ENCODE measurements at regions not wholly inside any gene's neighbourhood (a gene's known extent, or its start where the extent isn't known, plus 50 kb on each side); places are given as distances from the start of the nearest gene placed in this dataset.

DNA sequence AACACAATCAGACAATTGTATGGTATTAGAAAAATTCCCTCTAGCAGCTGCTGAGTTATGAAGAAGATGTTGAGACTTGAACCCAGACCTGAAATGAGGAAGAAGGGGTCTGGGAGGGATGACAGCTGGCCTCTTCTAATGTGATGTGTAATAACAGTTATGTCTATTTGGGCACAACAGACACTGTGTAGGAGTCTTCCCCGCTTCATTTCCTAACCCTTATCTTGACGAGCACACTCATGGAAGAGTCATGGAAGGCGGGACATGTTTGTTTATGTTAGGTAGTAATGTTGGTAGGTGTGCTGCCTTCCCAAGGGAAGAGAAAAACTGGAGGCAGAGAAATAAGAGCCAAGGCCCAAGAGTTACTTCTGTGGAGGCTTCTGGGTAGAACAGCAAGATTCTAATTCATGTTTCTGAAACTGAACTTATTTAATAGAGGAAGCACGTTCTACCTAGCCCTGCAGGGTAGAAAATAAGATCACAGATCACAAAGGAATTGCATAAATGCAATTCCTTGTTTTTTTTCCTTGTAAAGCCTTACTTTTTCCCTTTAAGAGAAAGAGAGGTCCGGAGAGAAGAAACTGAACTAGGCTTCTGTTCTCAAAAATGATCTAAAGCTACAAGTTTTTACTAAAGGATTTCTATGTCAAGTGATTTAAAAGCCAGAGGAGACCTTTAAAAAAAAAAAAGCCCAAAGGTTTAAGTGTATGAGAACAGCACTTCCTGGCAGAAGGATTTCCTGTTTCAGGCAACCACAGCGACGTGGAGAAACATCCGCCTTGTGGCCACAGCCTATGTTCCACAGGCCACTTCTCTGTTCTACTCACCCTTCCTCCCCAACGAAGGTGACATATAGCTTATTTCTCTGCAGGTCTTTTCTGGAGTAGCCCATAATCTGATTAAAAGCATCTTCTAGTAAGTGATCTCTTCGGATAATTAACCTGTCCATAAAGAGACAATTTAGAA is 68.5 kb upstream of the STK17B start:
- Histone ChIP-seq H3K9ac (ENCODE audit: low read length) (peak overlapping the region; percentile 63), H3K4me2 (ENCODE audit: low read length) (peak overlapping the region; percentile 59), H3K4me3 (ENCODE audit: insufficient read depth, low read depth, low read length) (no peak overlapping the region), H4K20me1 (ENCODE audit: insufficient read depth, low read length) (no peaks in the 10 kb centered on the region), H3K79me2 (ENCODE audit: insufficient read depth, low read length) (no peaks in the 10 kb centered on the region), H3K9me3 (ENCODE audit: insufficient read depth, low read depth, low read length) (no peaks in the 10 kb centered on the region), H3K36me3 (ENCODE audit: insufficient read depth, low read length) (no peaks in the 10 kb centered on the region), H2AFZ (ENCODE audit: low read depth, low read length) (peak overlapping the region; percentile 35), H3K27me3 (ENCODE audit: insufficient read depth, low read length) (no peaks in the 10 kb centered on the region), H3K27ac (ENCODE audit: low read depth, low read length) (peak overlapping the region; percentile 74), H3K4me1 (ENCODE audit: insufficient read depth, low read length) (peaks cover 27% of the 10 kb centered on the region)
- Mint-ChIP-seq H3K4me3 (ENCODE audit: unreplicated experiment) (no peak overlapping the region), H3K36me3 (ENCODE audit: low read depth, unreplicated experiment) (peaks cover 9% of the 10 kb centered on the region), H3K9me3 (ENCODE audit: unreplicated experiment) (no peaks in the 10 kb centered on the region), H3K4me1 (ENCODE audit: low read depth, unreplicated experiment) (peaks cover 18% of the 10 kb centered on the region), H3K27me3 (ENCODE audit: low read depth, unreplicated experiment) (no peaks in the 10 kb centered on the region), H3K27ac (ENCODE audit: unreplicated experiment) (peak overlapping the region; percentile 58)
- TF ChIP-seq EZH2 (IDR thresholded peaks at IDR 0.05; ENCODE audit: insufficient read depth, low read length) (no peak), CTCF (IDR thresholded peaks at IDR 0.05; ENCODE audit: insufficient read depth, low read depth, low read length) (no peak)
- peak; percentile 80 for DNase-seq (ENCODE audit: low read depth)
- FAIRE-seq = peak; percentile 82

DNA sequence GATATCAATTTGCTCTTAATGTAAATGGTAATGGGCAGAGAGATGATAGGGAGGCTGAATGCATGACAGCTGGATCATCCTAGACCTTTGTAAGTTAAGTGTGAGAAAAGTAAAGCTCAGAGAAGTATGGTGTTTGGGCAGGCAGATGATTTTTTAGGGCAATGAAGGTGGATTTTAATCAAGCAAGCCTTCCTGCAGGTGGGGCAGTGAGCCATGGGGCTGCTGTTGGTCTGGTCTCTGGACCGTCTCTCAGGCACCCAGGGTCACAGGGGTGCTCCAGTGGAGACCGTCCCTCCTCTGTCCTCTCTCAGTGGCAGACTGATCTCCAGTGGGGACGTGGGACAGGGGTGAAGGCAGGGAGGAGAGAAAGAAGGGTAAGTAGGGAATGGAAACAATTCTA is 69.8 kb upstream of the STK17B start:
- H3K36me3 Mint-ChIP-seq (ENCODE audit: low read depth, unreplicated experiment) = peaks cover 9% of the 10 kb centered on the region
- no peak overlapping the region for H3K27ac Mint-ChIP-seq (ENCODE audit: unreplicated experiment)
- H3K9me3 Mint-ChIP-seq (ENCODE audit: unreplicated experiment) = no peaks in the 10 kb centered on the region
- Histone ChIP-seq H3K9ac (ENCODE audit: low read length) (no peak overlapping the region), H3K27me3 (ENCODE audit: insufficient read depth, low read length) (no peaks in the 10 kb centered on the region), H3K4me3 (ENCODE audit: insufficient read depth, low read depth, low read length) (no peak overlapping the region), H3K4me1 (ENCODE audit: insufficient read depth, low read length) (peaks cover 32% of the 10 kb centered on the region), H4K20me1 (ENCODE audit: insufficient read depth, low read length) (no peaks in the 10 kb centered on the region), H3K4me2 (ENCODE audit: low read length) (no peak overlapping the region), H3K27ac (ENCODE audit: low read depth, low read length) (no peak overlapping the region), H2AFZ (ENCODE audit: low read depth, low read length) (no peak overlapping the region), H3K79me2 (ENCODE audit: insufficient read depth, low read length) (no peaks in the 10 kb centered on the region), H3K36me3 (ENCODE audit: insufficient read depth, low read length) (no peaks in the 10 kb centered on the region), H3K9me3 (ENCODE audit: insufficient read depth, low read depth, low read length) (no peaks in the 10 kb centered on the region)
- FAIRE-seq (no peak), DNase-seq (ENCODE audit: low read depth) (no peak)
- no peaks in the 10 kb centered on the region for H3K27me3 Mint-ChIP-seq (ENCODE audit: low read depth, unreplicated experiment)
- peaks cover 30% of the 10 kb centered on the region for H3K4me1 Mint-ChIP-seq (ENCODE audit: low read depth, unreplicated experiment)
- H3K4me3 Mint-ChIP-seq (ENCODE audit: unreplicated experiment) = no peak overlapping the region
- TF ChIP-seq CTCF (IDR thresholded peaks at IDR 0.05; ENCODE audit: insufficient read depth, low read depth, low read length) (no peak), EZH2 (IDR thresholded peaks at IDR 0.05; ENCODE audit: insufficient read depth, low read length) (no peak)

DNA sequence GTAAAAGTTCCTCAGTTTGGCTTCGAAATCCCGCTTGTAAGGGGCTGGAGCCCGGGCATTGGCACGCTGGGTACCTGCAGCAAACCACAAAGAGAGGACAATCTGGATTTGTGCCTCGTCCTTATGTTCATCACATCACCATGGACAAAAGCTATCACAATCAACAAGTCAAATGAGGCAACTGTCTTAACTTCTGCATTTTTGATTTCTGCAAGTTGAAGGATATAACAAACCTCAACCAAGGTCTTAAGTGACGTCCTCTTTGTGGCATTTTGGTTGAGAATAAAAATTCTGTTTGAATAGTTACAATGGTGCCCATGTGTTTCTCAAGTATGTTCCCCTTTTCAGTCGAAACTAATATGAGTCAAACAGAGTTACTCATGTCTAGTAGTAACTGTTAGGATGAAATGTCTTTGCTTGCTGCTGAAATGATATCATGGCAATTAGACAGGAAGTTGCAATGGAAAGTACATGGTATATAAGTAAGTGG is 70.8 kb upstream of the STK17B start:
- no peaks in the 10 kb centered on the region for H3K27me3 Mint-ChIP-seq (ENCODE audit: low read depth, unreplicated experiment)
- no peak overlapping the region for H3K27ac Mint-ChIP-seq (ENCODE audit: unreplicated experiment)
- no peaks in the 10 kb centered on the region for H3K9me3 Mint-ChIP-seq (ENCODE audit: unreplicated experiment)
- Histone ChIP-seq H3K4me3 (ENCODE audit: insufficient read depth, low read depth, low read length) (no peak overlapping the region), H3K27ac (ENCODE audit: low read depth, low read length) (no peak overlapping the region), H3K27me3 (ENCODE audit: insufficient read depth, low read length) (no peaks in the 10 kb centered on the region), H3K9ac (ENCODE audit: low read length) (no peak overlapping the region), H3K79me2 (ENCODE audit: insufficient read depth, low read length) (no peaks in the 10 kb centered on the region), H3K4me2 (ENCODE audit: low read length) (no peak overlapping the region), H4K20me1 (ENCODE audit: insufficient read depth, low read length) (no peaks in the 10 kb centered on the region), H3K4me1 (ENCODE audit: insufficient read depth, low read length) (peaks cover 32% of the 10 kb centered on the region), H3K36me3 (ENCODE audit: insufficient read depth, low read length) (no peaks in the 10 kb centered on the region), H3K9me3 (ENCODE audit: insufficient read depth, low read depth, low read length) (no peaks in the 10 kb centered on the region), H2AFZ (ENCODE audit: low read depth, low read length) (no peak overlapping the region)
- H3K36me3 Mint-ChIP-seq (ENCODE audit: low read depth, unreplicated experiment) = peaks cover 7% of the 10 kb centered on the region
- H3K4me1 Mint-ChIP-seq (ENCODE audit: low read depth, unreplicated experiment) = peaks cover 30% of the 10 kb centered on the region
- FAIRE-seq = peak; percentile 50
- DNase-seq (ENCODE audit: low read depth) = peak; percentile 52
- TF ChIP-seq CTCF (IDR thresholded peaks at IDR 0.05; ENCODE audit: insufficient read depth, low read depth, low read length) (no peak), EZH2 (IDR thresholded peaks at IDR 0.05; ENCODE audit: insufficient read depth, low read length) (no peak)
- no peak overlapping the region for H3K4me3 Mint-ChIP-seq (ENCODE audit: unreplicated experiment)
